Ovary (tissue), 3 donors: ENCODE measurements at regions not wholly inside any gene's neighbourhood (a gene's known extent, or its start where the extent isn't known, plus 50 kb on each side); places are given as distances from the start of the nearest gene placed in this dataset.

ENCODE experiments used
- EP300 ChIP-seq: sonication (generic); formaldehyde crosslinking; IDR thresholded peaks from one replicate; pipeline ENCODE4 v1.6.1; 2017; ENCODE audit warnings: antibody characterized with exemption
- POLR2A ChIP-seq: fragments of 450-650 bp; IDR thresholded peaks from one replicate; pipeline ENCODE4 v1.6.1; 2017; ENCODE audit warnings: antibody characterized with exemption, mild to moderate bottlenecking, moderate library complexity
- TF ChIP-seq, protein P1 (sequence below), 3 donors: fragments of 450-650 bp in 2 of 3; fragments of 200-600 bp in 1 of 3; IDR thresholded peaks; one replicate each; pipeline versions ENCODE4 v1.5.1 to v1.8.0; 2016 to 2022; ENCODE audit warnings: antibody characterized with exemption in 3 of 3, mild to moderate bottlenecking in 1 of 3
- donor health status: DM: no; HTN: no; CAD: no.

DNA sequence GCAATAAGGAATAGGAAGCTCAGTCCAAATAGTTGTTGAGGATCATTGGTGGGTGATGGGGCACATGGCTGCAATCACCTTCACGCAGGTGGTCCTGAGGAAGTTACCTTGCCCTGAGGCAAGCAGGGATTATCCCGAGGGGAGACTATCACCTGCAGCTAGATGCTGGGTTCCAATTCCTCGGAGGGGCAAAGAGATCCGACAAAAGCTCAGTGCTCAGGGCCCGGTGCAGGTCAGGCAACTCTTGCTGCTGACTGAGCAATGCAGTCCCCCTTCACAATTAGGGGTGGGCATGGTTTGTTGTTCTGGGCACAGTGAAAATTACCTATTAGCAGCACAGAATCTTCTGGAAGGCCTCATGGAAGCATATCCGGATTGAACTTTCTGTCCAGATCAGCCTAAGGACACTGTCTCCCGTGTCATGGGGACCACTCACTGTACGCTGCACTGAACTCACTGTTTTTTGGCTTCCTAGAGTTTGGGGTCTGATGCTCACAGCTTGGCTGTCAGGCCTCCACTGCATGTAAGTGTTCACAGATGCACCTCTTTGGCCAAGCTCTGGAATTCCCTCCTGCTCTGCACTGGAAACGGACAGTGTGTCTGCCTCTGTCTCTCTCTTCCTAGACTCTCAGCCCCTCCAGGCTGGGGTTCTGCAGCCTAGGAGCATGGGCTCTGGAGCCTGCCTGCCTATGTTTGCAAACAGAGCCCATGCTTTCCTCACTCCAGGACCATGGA, 372.7 kb downstream of the ZNF536 start:
- TF ChIP-seq, protein P1, sequence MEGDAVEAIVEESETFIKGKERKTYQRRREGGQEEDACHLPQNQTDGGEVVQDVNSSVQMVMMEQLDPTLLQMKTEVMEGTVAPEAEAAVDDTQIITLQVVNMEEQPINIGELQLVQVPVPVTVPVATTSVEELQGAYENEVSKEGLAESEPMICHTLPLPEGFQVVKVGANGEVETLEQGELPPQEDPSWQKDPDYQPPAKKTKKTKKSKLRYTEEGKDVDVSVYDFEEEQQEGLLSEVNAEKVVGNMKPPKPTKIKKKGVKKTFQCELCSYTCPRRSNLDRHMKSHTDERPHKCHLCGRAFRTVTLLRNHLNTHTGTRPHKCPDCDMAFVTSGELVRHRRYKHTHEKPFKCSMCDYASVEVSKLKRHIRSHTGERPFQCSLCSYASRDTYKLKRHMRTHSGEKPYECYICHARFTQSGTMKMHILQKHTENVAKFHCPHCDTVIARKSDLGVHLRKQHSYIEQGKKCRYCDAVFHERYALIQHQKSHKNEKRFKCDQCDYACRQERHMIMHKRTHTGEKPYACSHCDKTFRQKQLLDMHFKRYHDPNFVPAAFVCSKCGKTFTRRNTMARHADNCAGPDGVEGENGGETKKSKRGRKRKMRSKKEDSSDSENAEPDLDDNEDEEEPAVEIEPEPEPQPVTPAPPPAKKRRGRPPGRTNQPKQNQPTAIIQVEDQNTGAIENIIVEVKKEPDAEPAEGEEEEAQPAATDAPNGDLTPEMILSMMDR (IDR thresholded peaks at IDR 0.05), result no peak
- TF ChIP-seq EP300, result no peak
- no peak for TF ChIP-seq POLR2A
